Activated CD8-positive, alpha-beta memory T cell treated with anti-CD3 and anti-CD28 coated beads for 48 hours (primary cell): ENCODE measurements at regions not wholly inside any gene's neighbourhood (a gene's known extent, or its start where the extent isn't known, plus 50 kb on each side); places are given as distances from the start of the nearest gene placed in this dataset.
"Not testable (repeated sequence)": the region's sequence is repeated elsewhere in the genome, so short reads cannot be mapped to it uniquely, and the experiment has no call there.

Experiments
- DNase-seq, 3 experiments: peaks; one replicate each; pipeline ENCODE4 v3.0.0-alpha.2; 2020; ENCODE audit warnings: low read depth in 2 of 3, low spot score in 2 of 3

DNA sequence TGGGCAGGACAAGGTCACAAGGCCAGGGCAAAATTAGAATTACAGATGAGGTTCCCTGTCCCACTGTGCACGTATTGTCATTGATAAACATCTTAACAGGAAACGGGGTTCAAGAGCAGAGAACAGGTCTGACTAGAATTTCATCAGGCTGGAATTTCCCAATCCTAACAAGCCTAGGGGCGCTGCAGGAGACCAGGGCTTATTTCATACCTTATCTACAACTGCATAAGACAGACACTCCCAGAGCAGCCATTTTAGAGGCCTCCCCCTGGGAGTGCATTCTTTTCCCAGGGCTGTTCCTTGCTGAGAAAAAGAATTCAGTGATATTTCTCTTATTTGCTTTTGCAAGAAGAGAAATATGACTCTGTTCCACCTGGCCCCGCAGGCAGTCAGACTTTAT is 244.8 kb downstream of the DAD1 start:
- not testable (repeated sequence) for DNase-seq

DNA sequence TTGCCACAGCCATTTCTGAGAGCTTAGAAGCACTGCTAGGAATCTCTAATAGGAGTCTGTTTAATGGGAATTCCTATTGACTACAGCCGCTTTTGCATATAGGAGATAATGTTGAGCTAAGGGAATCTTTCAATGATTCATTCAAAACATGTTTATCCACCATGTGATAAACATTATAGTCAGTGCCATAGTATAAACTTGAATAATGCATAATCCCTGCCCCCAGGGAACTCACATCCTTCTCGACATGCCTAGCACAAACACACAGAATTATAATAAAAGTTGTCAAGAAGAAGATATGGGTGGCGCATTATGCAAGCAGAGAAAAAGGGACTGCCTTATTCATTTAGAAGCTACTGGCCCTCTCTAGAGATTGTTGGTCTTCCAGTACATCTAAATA is 248.0 kb downstream of the DAD1 start:
- DNase-seq, result no peak

DNA sequence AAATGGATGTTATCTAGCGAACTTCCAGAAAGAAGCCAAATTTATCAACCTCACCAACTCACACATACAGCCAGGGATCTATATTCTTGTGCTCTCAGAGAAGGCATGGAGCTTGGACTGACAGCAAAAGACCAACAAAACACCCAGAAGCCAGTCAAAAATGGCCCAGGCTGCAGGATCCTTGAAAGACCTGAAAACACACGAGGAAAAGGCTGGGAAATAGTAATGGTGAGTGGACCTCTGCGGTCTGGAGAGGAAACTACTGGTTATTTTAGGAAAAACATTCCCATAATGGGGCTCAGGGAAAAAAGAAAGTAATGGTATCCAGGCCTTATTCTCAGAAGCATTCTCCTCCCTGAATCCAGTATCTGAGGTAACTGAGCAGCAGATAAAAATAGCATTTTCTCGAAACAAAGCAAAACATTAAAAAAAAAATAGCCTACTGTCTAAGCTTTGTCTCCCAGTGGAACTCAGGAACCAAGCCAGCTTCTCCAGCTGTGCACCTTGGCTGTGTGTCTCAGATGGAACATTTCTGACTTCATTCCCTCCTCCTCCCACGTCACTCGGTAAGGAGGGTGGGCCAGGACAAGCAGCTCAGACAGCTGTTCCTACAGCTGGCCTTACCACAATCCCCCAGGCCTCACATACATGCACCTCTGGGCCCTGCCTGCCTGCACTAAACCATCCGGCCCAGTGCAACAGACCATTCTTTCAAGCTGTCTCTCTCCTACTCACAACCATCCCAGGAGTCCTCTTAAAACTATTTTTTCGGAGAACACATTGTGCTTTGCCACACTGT is 249.9 kb downstream of the DAD1 start:
- DNase-seq, result no peak

DNA sequence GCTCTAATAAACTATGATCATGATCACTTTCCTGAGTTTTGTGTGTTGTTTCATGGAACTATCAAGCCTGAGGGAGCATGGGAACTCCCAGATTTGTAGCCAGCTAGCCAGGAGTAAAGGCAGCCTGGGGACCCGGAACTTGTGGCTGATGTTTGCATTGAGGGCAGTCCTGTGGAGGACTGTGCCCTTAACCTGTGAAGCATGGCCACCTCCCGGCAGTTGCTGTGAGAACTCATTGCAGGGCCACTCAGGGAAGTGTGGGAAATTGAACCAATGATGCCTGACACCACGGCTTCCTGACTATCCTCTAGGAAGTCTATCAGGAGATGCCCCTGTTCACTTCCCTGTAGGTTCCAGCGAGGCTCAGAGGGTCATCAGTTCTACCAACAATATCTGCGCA is 250.6 kb downstream of the DAD1 start:
- no peak for DNase-seq

DNA sequence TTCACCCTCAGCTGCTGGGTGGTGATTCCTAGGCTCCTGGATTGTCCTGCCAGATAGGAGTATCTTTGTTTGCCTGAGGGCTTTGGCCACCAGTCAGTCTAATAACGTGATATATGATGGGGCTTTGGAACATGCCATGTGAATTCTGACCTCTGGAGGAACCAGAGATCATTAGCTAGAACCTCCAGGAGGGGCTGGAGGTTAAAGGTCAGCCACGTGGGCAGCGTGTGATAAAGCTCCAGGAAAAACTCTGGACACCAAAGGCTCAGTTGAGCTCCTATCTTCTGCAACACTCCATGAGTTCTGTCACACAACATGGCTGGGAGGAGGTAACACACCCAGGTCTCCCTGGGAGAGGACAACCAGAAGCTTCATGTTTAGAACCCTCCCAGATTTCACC is 251.1 kb downstream of the DAD1 start:
- DNase-seq, result no peak

GRCh38 chr14:22337521-22337920 is 251.5 kb downstream of the DAD1 start:
- DNase-seq, result no peak

DNA sequence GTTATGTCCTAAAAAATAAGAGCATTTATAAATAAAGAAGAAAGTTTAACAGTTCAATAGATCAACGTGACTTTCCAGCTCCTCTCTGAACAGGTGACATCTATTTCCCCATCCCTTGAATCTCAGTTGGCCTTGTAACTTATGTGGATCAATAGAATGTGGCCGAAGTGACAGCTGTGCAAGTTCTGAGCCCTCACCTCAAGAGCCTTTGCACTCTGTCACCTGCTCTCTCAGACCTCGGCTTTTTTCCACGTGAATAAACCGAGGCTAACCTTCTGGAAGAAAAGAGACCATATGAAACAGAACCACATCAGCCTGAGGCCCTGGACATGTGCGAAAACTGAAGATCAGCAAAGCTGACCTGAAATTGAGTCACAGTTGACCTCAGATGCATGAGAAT is 253.0 kb downstream of the DAD1 start:
- no peak for DNase-seq

GRCh38 chr14:22334627-22335026 is 254.4 kb downstream of the DAD1 start:
- no peak for DNase-seq

GRCh38 chr14:22334275-22334577 is 254.8 kb downstream of the DAD1 start:
- DNase-seq, result no peak

DNA sequence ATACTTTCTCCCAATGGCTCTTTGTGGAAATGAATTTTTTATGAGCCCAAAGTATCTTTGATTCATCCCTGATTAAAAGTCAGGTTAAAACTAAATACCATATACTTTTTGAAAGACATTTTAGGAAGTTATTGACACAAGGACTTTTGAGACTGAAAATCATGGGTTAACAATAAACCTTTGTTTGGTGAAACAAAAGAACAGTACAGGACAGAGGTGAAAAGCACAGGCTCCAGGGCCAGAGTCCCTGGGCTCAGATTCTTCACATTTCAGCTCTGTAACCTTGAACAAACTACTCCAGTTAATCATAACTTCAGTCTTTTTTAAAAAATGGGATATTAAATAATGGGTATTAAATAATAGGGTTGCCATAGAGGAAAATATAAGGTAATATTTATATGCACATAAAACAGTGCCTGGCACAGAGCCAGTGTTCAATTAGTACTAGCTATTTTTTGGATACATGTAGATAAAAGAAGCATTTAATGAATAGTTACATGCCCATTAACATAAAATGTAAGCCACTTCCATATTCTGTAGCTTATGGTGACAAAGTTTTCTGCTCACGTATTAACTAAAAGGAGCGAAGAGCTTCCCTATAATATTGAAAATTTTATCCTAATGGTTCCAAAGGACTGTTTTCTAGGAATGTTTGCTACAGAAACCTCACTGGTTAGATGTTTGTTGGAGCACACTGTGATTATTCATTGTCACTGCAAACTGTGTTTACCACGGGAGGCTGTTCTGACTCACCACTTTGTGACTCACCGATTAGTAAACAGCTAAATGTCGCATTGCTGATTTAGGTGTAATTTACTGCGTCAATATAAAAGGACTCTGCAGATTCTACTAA is 255.4 kb downstream of the DAD1 start:
- no peak for DNase-seq

- no peak for DNase-seq
These were observed 256.2 kb downstream of the DAD1 start for GRCh38 chr14:22332686-22333421.

DNA sequence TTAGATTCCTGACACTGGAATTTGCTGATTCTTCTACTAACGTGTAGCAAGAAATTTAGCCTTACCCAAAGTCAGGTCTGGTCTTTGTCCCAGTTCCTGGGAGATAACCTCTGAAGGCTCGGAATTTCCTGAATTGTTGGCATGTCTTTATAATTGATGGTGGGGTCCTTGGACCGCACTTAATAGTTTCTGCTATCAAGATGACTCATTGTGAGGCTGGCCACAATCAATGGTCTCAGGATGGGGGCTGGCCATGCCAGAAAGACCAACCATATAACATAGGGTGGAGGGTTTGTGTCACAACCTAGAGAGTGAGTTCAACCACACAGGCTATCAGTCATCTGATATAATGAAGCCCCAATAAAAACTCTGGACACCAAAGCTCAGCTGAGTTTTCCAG is 259.7 kb downstream of the DAD1 start:
- DNase-seq, result no peak

DNA sequence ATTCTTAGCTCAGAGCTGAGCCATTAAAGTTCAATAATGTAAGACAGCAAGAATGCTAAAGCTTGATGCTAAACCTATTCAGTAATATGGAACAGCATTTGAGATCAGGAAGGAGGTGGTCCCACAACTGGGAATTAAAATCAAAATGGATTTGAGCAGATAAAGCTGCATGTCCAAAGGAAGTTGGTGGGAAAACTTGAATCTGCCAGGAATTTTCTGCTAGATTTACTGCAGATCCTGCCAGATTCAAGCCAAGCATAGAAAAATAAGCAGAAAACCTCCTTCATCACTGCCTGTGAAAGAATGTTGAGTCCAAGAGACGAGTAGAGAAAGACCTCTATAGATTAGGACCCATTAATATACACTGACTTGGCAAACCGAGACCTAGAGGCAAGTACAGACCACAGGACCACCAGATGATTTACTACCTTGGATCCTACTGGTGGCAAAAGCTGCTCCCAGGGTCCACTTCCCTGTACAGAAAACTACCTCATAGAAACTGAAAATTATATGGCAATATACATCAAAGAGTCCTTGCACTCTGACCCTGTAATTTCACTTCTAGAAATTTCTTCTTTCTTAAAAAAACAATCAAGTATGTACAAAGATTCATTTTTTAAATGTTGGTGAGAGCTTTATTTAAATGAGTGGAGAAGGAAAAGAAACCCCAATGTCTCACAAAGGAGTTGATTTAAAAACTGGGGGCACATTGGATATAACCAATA is 263.2 kb downstream of the DAD1 start:
- DNase-seq, result no peak

GRCh38 chr14:22320362-22320750 is 268.7 kb downstream of the DAD1 start:
- no peak for DNase-seq

DNA sequence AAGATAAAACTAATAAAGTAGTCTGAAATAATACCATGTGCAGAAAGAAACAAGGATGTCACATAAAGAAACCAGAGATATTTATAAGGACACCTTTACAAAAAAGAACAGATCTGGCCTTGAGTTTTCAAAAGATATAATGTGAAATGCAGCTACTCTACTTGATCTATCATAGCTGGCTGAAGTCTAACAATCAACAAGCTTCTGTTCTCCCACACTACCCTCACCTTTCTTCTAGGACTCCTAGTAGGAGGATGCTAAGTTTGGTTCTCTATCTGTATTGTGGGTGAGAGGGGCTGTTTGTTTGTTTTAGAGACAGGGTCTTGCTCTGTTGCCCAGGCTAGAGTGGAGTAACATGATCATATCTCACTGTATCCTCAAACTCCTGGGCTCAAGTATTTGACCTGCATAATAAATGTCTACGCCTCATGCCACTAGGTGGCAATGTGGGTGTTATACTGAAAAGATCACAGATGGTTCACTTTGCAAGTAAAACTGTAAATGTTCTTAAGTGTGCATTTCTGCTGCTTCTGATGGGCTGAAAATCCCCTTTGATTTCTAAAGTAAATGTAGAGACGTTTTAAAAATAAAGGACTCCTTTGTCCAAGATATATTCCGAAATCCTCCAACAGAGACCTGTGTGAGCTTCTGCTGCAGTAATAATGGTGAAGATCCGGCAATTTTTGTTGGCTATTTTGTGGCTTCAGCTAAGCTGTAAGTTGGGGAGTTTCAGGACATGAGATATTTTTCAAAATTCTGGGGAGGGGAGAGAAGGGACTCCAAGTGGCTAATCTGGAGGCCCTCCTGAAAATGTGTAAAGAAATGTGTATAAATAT is 269.3 kb downstream of the DAD1 start:
- no peak for DNase-seq

DNA sequence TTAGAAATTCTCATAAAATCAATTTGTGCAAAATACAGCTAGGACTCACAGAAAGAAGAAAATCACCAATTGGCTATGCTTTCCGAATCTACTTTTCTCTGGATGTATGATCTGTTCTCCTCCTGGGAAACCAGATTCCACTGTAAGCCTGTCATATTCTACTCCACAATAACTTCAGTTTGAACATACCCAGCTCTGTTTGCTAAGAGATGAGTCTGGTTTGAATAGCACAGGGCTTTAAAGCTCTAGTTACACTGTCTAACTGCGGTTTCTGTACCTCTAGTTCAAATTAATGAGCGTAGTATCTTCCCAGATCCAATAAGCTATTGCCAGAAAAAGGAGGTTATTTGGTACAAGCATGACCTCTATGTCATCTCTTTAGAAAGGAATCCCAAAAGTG is 270.1 kb downstream of the DAD1 start:
- no peak for DNase-seq

DNA sequence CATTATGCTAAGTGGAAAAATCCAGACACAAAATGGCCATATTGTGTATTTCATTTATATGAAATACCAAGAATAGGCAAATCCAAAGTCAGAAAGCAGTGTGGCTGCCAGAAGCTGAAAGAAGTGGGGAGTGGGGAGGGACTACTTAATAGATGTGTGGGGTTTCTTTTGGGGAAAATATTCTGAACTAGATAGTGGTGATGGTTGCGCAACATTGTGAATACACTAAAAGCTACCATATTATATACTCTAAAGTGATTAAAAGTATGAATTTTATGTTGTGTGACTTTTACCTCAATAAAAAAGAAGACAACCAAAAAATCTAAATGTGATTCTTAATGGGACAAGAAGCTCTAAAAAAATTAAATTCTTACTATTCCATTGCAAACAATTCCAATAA is 272.6 kb downstream of the DAD1 start:
- no peak for DNase-seq

DNA sequence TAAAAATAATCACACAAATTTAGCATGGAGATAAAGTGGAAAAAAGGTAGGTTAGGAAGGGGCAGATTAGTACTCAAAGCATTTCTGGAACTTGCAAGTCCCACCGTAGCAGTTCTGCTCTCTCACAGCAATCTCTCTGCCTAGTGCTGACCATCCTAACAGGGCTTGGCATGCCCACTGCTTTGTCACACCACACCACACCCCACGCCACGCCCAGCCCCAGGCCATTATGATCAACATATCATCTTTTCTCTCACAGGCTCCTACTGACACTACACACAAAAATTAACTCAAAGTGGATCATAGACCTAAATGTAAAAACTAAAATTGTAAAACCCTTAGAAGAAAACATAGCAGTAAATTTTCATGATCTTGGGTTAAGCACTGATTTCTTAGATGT is 273.7 kb downstream of the DAD1 start:
- no peak for DNase-seq

DNA sequence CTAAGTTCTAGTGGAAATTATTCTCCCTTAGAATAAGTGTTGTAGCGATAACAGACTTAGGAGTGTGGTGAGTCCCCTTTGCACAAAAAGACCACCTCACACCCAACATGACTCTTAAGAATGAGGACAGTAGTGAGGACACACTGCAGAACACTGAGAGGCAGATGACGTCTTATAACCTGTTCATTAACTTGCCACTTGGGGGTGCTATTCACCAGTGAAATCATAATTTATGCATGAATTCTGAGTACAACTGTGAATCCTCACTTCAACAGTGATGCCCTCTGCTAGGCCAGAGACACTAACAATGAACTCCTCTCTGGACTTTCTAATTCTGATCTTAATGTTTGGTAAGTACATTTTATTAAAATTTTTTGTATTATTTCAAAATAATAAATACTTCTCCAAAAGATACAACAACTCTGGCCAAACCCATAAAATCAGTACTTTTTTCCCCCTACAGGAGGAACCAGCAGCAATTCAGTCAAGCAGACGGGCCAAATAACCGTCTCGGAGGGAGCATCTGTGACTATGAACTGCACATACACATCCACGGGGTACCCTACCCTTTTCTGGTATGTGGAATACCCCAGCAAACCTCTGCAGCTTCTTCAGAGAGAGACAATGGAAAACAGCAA is 274.7 kb downstream of the DAD1 start:
- DNase-seq, result no peak

GRCh38 chr14:22313172-22313801 is 275.7 kb downstream of the DAD1 start:
- no peak for DNase-seq
